NCI-H1105 (cell line): ENCODE measurements at regions not wholly inside any gene's neighbourhood (a gene's known extent, or its start where the extent isn't known, plus 50 kb on each side); places are given as distances from the start of the nearest gene placed in this dataset.
"Not testable (repeated sequence)": the region's sequence is repeated elsewhere in the genome, so short reads cannot be mapped to it uniquely, and the experiment has no call there.

Source experiments
- DNase-seq: peaks from one replicate; lab custom pipeline; 2025; lab: John Stamatoyannopoulos, UW

DNA sequence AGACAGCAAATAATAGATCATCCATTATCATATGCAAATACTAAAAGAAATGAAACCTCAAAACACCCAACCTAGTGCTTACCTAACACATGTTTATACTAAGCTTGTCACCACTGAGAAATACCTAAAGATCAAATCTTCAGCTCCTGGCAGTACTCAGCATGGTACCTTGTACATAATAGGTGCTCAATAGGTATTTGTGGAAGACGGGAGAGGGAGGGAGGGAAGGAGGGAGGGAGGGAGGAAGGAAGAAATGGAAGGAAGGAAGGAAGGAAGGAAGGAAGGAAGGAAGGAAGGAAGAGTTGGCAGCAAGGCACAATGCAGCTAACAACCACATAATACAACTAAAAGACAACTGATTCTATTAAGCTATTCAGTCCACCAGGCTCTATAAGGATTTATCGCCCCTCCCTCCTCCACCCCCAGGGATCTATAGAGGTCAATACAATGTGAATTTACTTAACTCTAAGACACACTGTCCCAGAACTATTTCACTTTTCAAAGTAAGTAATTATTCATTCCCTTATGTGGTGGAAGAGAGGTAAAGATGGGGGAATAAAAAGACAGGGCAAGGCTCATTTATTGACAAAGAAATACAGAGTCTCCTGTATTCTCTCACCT, 328.9 kb downstream of the PAPSS1 start:
- DNase-seq: no peak

DNA sequence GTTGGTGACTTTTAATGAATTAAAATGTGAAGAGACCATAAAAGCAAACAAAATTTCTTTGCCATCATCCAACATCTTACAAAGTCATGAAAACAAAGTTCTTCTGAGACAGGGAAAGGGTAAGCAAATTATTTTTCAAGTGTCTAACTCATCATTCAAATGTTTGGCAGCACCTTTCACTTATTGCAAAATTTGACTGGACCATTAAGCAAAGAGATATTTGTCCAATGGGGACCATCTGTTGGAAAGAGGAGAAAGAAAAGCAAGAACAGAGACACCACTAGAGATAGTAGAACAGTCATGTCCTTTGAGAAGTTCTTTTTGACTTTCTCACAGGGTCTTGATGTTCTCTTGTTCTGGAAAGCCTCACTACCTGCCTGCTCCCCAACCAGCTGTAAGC, 330.1 kb downstream of the PAPSS1 start:
- DNase-seq: no peak

DNA sequence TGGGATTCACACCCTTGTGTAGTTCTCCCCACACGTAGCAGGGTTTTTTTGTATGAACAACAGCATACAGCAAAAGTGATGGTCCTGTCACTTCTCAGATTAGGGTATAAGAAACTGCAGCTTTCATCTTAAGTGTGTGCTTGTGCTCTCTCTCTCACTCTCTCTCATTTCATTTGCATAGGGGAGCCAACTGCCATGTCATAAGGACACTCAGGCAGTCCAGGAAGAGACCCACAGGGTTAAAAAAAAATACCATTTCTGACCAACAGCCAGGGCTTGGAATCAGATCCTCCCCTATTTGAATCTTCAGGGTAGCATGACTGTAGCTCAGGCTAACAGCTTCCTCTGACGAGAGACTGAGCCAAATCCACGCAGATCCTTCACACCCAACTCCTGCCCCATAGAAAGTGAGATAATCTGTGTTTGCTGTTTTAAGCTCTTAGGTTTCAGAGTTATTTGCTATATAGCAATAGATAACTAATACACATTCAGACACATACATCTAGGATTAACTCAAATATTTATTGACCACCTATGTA, 331.2 kb downstream of the PAPSS1 start:
- DNase-seq: no peak

DNA sequence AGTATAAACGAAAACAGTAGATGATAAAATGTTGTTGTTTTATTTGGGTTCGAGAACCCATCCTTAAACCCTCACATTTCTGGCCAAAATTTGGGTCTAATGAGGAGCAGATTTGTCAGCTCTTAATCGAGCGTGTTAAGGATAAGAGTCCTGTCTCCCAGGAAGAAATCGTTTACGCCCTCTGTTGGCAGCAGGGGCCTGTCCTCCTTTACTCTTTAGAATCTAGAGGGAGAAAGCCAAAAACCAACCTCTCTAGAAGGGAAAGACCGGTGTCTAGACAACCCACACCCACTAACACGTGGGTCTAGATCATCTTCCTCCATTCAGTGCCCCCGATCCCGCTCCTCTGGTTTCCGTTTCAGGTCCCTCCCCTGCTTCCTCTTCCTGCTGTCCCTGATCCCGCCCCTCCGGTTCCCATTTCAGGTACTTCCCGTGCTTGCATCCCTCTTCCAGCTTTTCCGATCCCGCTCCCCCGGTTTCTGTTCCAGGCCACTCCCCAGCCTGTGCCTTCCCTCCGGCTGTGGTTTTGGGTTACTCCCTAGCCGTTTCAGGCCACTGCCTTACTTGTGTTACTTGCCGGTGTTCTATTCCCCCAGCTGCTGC, 339.1 kb downstream of the PAPSS1 start:
- DNase-seq: no peak

DNA sequence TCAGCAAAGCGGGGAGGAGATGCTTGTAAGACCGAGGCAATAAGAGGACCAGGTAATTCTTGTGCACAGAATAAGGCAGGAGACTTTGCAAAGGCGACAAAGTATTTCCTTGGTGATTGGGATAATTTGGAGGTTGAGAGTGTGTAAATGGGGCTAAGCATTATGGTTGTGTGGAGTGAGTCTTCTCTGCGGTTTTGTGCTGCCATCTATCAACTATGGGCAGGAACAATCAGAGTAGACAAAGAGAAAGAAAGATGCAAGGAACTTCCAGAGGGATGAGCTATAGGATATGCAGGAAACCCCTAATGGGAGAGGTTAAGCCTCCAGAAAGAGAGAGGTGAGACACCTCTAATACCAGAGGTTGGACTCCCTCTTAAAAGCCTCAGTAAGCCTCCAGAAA, 339.8 kb downstream of the PAPSS1 start:
- no peak for DNase-seq

DNA sequence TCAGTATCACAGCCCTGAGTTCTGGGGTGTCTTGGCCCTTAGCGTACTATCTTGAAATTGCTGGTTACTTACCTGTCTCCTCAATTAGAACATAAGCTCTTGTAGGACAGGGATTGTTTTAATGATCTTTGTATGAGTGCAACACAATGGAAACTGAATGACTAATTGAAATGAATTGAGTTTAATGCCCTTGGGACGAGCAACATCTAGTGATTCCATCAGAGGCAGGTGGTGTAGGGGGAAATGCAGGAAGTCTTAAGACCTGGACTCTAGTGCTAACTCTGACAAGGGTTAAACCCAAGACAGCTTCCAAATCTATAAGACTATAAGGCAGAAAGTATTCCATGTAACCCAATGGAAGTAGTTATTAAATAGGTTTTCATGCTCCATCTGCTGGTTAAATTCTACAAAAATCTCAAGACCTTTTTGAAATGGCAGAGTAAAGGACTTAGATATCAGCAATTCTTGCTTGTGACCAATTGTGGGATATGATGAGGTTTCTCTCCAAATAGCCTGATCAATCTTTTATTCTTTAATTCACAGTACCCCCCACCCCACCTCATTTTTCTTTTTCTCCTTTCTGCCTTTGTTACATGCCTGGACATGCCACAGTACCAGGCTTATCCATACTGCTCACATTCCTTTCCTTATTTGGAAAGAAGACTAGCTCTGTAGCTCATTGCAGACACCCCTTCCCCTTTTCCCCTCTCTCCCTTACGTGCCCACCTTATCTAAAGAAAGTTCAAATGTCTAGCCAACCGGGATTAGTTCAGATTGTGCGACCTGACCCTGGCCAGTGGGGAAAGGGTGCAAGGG, 340.8 kb downstream of the PAPSS1 start:
- DNase-seq: no peak

DNA sequence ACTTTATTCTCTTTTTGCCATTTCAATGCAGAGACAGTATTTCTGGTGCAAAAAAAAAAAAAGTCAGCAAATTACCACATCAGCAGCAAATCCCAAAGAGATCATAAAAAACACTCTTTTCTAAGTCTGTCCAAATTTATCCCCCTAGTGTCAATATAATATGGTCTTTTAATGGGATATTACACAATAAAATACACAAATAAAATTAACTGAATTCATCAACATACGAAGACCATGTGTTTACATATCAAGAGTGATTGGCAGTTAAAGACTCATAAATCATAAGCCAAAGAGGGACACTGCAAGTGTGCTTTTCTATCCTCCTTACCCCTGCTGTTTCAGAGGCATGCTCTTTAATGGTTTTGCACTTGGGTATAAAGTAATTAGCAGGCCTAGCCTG, 340.2 kb upstream of the DKK2 start:
- no peak for DNase-seq

DNA sequence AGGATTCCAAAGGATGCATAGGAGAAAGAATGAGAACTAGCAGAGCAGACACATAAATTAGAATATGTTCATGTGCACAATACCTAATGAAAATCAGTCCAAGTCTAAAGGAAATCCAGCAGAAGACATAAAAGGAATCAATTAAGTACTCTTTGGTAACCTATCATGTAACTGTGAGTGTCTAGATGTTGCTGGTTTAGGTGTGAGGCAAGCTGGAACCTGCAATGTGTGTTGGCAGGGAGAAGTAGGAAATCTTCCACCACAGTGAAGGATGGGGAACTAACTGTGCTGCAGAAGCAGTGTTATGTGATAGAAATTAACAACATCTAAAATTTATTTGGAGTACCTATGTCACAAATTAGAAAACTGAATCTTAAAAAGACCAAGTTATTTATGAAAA, 330.8 kb upstream of the DKK2 start:
- DNase-seq: peak; percentile 32

DNA sequence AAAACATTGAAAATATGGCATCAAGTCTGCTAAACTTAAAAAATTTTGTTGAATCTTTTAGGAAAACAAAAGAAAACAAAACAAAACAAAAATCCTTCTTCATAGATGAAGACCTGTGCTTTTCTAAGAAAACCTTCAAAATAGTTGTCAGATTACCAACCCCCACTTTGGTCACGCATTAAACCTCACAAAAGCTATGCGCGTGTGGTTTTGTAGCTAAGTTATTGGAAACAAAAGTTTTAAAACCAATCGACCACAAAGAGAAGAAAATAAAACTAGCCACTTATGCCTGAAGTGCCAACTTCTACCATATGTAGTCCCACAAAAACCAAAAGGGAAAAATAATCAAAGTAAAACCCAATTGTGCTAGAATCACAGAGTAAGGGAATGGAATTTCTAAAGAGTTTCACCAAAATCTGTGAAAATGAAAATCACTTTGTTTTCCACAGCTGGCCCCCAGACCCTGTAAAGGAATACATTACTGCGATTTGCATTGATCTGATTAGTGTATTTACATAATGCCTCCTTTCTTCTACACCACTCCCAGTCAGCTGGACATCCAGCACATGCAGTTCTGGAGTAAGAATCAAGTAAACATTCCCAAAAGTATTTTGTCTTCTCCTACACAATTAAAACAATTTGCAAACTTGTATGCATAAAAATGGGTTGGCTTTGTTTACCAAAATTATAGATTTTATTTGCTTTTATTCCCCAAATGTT, 330.1 kb upstream of the DKK2 start:
- no peak for DNase-seq

DNA sequence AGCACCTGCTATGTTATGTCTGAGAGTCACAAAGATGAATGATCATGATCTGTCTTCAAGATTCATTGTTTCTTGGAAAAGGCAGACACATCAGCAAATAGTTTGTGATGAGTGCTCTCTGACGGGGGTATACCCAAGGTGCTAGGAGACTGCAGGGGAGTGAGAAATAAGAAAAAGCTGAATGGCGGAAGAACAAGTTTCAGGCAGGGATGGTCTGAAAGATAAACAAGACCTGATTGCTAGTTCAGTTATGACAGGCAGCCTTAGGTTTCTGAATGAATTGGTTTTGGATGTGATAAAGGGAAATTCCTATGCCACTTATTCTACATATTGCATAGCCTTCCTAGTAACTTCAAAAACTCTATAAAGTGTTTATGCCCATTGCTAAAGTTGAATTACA, 327.0 kb upstream of the DKK2 start:
- DNase-seq: no peak

DNA sequence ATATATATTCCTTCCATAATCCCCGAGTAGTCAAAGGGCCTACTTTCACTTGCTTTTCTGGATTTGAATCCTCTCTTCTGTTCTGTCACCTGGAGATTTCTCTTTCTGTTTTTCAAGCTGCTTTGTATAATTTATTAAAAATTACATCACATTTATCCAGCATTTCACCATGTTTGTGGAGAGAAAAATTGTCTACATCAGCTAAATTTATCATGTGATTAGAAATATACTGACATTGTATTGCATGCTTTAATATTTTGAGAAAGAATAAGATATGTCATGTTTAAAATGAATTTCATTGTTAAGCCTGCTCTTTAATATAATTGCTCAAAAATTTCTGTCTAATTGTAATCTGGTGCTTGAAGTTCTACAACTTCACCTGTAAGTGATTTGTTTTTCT, 323.1 kb upstream of the DKK2 start:
- DNase-seq: no peak

DNA sequence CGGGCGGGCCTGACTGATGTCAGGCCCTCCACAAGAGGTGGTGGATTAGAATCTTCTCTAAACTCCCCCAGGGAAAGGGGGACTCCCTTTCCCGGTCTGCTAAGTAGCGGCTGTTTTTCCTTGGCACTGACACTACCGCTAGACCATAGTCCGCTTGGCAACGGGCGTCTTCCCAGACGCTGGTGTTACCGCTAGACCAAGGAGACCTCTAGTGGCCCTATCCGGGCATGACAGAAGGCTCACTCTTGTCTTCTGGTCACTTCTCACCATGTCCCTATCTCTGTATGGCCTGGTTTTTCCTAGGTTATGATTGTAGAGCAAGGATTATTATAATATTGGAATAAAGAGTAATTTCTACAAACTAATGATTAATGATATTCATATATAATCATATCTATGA, 318.2 kb upstream of the DKK2 start:
- DNase-seq: not testable (repeated sequence)

DNA sequence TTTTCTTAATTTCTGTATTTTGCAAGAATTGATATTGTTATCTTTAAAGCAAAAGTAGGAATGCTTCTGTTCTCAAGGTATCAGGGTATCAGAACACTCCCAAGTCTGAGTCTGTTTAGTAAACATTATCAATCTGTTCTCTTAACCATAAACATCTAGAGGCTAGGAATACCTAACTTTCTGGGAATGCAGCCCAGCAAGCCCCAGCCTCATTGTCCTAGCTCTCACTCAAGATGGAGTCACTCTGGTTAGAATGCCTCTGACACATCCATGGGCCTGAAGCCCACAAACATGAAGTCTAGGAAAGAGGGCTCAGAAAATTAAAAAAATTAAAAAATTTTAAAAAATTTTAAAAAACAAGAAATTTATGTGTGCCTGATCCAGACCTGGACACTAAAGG, 315.1 kb upstream of the DKK2 start:
- no peak for DNase-seq

DNA sequence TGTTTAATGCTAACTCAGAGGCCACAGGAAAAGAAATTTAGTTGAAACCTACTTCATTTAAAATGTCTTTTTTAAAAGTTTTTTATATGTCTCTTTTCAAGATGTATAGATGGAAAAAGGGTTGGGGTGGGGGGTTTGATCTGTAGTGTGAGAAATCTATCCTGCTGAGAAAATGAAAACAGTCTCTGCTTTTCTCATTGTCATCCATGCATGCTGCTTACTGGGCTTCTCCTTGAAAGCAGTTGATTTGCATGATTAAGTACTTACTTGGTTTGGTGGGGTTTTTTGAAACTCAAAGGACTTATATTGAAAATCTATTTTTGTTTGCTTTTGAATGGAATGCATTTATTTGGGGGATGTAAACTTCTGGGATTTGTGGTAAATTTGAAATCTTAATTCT, 313.6 kb upstream of the DKK2 start:
- no peak for DNase-seq

DNA sequence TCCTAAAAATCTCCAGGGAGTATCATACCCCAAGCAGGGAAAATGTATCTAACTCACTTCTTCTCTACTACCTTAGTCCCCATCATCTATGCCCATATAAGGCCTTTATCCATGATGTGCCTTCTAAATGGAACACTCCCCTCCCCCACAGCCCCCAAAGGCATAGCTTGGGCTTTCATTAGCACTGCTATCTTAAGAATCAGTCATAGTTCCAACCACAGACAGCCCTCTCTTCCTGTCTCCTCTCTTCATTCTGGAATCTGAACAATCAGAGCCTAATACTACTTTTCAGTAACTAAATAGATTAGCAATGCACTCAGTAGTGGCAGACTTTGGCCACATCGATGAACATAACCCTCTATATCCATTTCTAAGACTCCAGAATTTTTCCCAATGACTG, 313.2 kb upstream of the DKK2 start:
- DNase-seq: no peak

DNA sequence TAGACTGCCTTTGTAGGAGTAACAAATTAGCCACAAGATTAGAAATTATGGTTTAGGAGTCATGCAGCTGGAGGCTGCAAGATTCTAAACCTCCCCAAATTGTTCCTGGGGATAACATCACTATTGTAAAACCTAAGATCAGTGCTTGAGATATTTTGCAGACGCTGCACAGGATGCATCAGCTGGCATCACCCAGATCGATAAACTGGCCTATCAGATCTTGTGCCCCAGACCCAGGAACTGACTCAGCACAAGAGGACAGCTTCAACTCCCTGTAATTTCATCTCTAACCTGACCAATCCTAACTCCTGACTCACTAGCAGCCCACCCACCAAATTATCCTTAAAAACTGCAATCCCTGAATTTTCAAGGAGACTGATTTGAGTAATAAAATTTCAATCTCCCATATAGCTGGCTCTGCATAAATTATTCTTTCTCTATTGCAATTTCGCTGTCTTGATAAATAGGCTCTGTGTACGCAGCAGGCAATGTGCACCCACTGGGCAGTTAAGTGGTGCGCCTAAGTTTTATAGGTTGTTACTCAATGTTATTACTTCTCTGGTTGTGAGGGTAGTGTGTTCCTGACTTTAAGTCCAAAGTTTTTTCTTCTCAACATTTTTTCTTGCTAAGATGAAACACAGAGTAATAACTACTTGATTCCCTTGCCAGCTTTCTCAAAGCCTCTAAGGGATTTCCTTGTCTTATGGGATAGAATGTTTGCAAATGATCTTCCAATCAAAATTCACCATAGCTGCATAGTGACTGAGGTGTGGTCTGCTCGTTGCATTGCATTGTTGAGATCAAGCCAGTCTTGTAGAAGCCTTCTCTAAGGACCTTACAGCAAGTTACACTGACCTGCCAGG, 312.3 kb upstream of the DKK2 start:
- DNase-seq: no peak

DNA sequence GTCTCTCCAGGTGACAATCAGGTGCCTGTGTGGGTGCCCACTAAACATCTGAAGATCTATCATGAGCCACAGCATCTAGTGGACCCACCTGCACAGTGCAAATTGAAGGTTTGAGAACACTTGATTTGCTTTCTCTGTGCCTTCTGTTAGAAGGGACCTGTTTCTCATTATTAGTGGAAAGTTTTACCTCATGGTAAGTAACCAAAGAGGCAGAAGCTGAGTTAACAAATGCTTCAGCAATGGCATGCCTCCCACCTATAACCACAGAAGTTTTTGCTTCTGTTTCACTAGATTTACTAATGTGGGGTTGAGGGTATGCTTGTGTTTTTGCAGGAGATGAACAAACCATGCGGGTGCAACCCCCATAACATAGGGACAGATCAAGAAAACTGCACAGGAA, 297.4 kb upstream of the DKK2 start:
- DNase-seq: no peak

DNA sequence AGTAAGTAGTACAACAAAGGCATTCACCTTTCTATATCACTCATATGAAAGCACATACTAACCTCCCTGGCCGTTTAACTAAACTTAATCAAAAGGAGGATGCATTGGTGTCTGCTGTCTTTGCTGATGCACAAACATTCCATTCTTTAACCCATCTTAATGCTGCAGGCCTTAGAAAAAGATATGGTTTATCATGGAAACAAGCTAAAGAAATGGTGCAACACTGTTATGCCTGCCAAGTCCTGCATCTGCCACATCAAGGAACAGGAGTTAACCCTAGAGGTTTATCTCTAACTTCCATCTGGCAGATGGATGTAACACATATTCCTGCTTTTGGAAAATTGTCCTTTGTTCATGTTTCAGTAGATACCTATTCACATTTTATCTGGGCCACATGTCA, 296.5 kb upstream of the DKK2 start:
- DNase-seq: not testable (repeated sequence)

DNA sequence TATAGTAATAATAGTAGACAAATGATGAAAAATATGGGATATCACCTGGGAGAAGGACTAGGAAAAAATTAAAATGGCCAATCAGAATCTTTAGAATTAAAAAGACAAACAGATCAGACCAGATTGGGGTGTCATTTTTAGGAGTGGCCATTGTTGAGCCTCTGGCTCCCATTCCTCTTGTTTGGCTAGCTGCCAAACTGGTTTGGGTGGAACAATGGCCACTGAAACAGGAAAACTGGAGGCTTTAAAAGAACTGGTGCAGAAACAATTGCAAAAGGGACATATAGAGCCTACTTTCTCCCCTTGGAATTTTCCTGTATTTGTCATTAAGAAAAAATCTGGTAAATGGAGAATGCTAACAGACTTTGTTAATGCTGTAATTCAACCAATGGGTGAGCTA, 294.8 kb upstream of the DKK2 start:
- DNase-seq: no peak

DNA sequence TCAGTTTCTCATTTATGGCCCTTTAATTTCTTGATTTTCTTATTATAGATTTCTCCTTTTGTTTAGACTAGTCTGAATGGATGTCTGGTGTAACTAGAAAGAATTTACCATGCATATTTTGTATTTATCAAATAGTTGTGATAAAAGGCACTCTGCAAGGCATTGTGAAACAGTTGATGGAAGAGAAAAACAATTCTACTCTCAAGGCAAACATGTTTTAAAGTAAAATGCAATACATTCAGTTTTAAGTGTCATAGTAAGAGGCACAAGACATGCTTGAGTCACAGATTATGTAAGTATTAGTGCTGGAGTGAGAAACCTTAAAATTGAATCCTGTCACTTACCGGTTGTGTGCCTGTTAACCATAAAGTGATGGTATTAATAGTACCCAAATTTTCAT, 283.3 kb upstream of the DKK2 start:
- no peak for DNase-seq

DNA sequence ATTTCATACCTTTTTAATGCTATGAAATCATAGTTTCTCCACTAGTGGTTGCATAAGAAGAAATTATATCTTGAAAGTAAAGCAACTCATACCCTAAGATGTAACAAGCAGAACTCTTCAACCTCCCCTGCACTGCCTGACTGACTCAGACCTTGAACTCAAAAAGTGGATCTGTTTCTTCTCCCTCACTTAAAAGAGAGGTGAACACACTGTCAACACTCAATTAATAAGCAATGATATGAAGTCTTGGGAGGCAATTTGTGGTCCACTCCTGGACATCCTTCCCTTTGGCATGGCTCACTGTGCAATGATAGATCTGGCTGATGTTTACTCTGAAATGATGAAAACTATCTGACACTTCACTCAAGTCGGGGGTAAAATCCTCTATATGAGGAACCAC, 282.0 kb upstream of the DKK2 start:
- DNase-seq: no peak

DNA sequence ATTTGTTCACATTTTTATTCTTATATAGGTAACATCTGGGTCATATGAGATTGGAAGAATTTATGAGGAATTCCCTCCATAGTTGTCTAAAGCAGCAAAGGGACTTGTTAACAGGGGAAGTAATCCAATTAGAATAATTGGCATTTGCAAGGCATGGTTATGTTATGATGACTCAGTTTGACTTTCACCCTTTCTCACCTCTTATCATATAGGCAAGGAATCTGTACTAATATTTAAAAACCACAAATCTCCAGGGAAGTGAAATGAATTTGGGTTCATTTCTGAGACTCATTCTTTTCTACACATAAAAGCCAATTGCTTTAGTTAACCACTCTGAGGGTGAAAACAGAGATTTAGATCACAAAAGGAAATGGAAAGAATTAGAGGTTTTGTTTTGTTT, 281.5 kb upstream of the DKK2 start:
- no peak for DNase-seq
